BJ (cell line): ENCODE measurements at regions not wholly inside any gene's neighbourhood (a gene's known extent, or its start where the extent isn't known, plus 50 kb on each side); places are given as distances from the start of the nearest gene placed in this dataset.

ENCODE experiments used
- CTCF ChIA-PET: fragments of 350-600 bp; formaldehyde crosslinking; extraction: SDS; loops from one replicate; lab custom pipeline; 2021; ENCODE audit warnings: antibody characterized with exemption, inconsistent platforms; lab: Yijun Ruan, JAX
- POLR2A ChIA-PET: fragments of 300-600 bp; sonication (Branson Sonifier 250); formaldehyde crosslinking; extraction: SDS; loops from one replicate; lab custom pipeline; 2021; ENCODE audit warnings: antibody characterized with exemption; lab: Charles Lee
- DNase-seq: peaks from one replicate; pipeline ENCODE4 v3.0.0-alpha.2; 2011; ENCODE audit warnings: low read depth
- H3K27me3 ChIP-seq: 2 replicates; pipeline ENCODE4 v1.6.0; 2011; ENCODE audit warnings: low read length; ENCODE audit not compliant: control insufficient read depth, insufficient read depth
- H3K36me3 ChIP-seq: 2 replicates; pipeline ENCODE4 v1.5.1; 2011; ENCODE audit warnings: low read length; ENCODE audit not compliant: control insufficient read depth, insufficient read depth
- H3K4me3 ChIP-seq: 2 replicates; pipeline ENCODE4 v1.5.1; 2011; ENCODE audit warnings: low read depth, mild to moderate bottlenecking, control low read depth, low read length
- CTCF ChIP-seq: IDR thresholded peaks from 2 replicates; pipeline ENCODE4 v1.5.1; 2011; ENCODE audit warnings: low read depth, mild to moderate bottlenecking, control low read depth, inconsistent platforms, low read length, moderate library complexity; ENCODE audit not compliant: insufficient read depth

- Histone ChIP-seq H3K36me3 (no peaks in the 10 kb centered on the region), H3K4me3 (no peak overlapping the region), H3K27me3 (no peaks in the 10 kb centered on the region)
- CTCF ChIA-PET, result interaction anchor here (1.2 kb wide), 1 partner anchor 11 kb away, joined by 3 read pairs; no protein-coding TSS in a partner anchor
- DNase-seq, result no peak
- TF ChIP-seq CTCF, result no peak
- POLR2A ChIA-PET, result no interaction called here
Observed at GRCh38 chr4:28558895-28559294, 1698.3 kb downstream of the STIM2 start.

- Histone ChIP-seq H3K27me3 (no peaks in the 10 kb centered on the region), H3K4me3 (no peak overlapping the region), H3K36me3 (no peaks in the 10 kb centered on the region)
- CTCF ChIA-PET, result no interaction called here
- POLR2A ChIA-PET, result no interaction called here
- TF ChIP-seq CTCF, result no peak
- no peak for DNase-seq
Observed at GRCh38 chr4:28562913-28563312, 1702.3 kb downstream of the STIM2 start.

GRCh38 chr4:28565396-28565795, 1704.8 kb downstream of the STIM2 start:
- POLR2A ChIA-PET, result no interaction called here
- Histone ChIP-seq H3K4me3 (no peak overlapping the region), H3K27me3 (no peaks in the 10 kb centered on the region), H3K36me3 (no peaks in the 10 kb centered on the region)
- TF ChIP-seq CTCF, result no peak
- DNase-seq, result no peak
- CTCF ChIA-PET, result no interaction called here

GRCh38 chr4:28600958-28601357, 1740.3 kb downstream of the STIM2 start:
- Histone ChIP-seq H3K4me3 (no peak overlapping the region), H3K27me3 (no peaks in the 10 kb centered on the region), H3K36me3 (no peaks in the 10 kb centered on the region)
- TF ChIP-seq CTCF, result no peak
- DNase-seq, result no peak
- ChIA-PET POLR2A (no interaction called here), CTCF (interaction anchor here (1.4 kb wide), 1 partner anchor 13 kb away, joined by 3 read pairs; no protein-coding TSS in a partner anchor)

- DNase-seq, result no peak
Observed at GRCh38 chr4:28621591-28621990, 1761.0 kb downstream of the STIM2 start.

More at GRCh38 chr4:28621591-28621990, 1761.0 kb downstream of the STIM2 start:
- ChIA-PET CTCF (no interaction called here), POLR2A (no interaction called here)
- Histone ChIP-seq H3K27me3 (no peaks in the 10 kb centered on the region), H3K4me3 (no peak overlapping the region), H3K36me3 (no peaks in the 10 kb centered on the region)
- no peak for TF ChIP-seq CTCF
